Activated naive CD4-positive, alpha-beta T cell treated with Interleukin-2 at 50 U/mL for 16 hours (primary cell): ENCODE measurements at regions not wholly inside any gene's neighbourhood (a gene's known extent, or its start where the extent isn't known, plus 50 kb on each side); places are given as distances from the start of the nearest gene placed in this dataset.

Experiments used
- DNase-seq: peaks from one replicate; pipeline ENCODE4 v3.0.0-alpha.2; 2020

DNA sequence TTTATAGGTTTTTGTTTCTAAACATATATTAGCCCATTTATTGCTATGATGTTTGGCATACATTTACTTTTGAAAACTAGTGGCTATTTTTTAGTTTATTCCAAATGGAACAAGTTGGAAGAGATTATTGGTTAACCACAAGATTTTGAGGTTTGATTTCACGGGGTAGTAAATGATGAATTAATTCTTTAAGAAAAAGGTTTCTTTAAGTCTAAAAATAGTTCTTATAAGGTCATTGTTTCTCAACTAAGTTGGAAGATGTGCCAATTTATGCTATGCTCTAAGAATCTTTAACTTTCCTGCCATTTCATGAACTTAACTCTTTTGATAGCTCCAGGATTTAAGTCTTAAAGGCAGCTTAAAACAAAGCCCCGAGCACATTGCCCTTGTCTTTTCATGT, 183.8 kb downstream of the LMO4 start:
- DNase-seq, result no peak

GRCh38 chr1:87513255-87513654, 184.6 kb downstream of the LMO4 start:
- DNase-seq, result no peak

DNA sequence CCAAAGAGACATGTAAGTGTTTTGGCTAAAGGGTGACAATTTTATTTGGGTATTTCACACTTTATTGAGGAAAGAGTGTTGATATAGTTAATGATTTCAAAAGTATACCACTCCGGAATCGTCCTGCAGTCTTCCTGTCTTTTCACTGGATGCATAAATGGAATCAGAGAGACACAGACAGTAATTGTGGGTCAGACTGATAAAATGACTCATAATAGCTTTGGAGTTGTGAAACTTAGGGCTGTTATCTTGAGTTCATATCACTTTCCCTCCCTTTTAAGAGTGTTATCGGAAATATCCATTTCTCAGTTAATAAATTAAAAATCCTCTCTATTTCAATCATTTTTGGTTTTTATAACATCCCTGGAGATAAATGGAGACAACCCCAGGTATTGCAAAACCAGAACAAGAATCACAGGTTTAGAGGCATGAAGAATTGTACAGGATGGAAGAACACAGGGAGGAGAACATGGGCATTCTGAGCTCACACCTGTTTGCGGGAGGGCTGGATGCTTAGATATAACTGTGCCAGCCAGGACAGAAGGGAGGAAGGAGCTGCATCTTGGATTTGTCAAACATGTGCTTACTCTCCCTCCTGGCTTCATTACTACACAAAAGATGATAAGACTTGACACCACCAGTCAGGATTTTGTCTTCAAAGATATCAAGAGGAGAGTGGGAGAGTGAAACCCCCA, 185.4 kb downstream of the LMO4 start:
- DNase-seq, result no peak

DNA sequence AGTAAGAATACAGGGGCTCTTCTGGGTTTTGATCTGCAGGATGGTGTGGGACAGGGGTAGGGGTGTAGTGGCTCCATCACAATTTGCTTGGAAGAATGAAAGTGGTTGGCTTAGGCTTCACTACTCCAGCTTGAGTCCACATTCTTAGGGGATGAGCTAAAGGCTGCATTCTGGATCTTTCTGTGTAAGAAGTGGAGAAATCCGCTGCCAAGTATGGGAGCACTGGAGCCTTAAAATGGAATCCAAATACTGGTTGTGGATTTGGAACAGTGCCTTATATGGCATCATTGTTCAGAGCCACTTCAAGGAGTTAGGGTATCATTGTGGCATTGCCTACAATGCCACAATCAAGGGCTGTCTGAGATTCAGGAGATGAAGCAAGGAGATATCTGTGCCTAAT, 187.1 kb downstream of the LMO4 start:
- no peak for DNase-seq

- no peak for DNase-seq
Observed at GRCh38 chr1:87518794-87519193, 190.1 kb downstream of the LMO4 start.

DNA sequence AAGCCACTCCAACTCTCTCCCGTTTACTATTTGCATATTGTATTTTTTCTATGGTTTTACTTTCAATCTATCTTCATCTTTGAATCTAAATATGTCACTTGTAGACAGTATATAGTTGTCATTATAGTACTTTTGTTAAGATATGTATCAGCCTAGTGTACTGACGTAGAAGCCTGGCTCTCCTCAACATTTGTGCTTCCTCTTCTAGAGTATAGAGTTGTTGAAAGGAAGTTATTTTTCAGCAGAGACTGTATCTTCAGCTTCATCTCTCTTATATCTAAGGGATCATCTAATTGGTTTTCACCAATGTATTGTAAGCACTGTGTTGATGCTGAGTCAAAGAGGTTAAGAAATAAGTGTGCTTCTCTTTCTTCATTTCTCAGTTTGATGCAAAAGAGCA, 192.8 kb downstream of the LMO4 start:
- DNase-seq, result no peak

DNA sequence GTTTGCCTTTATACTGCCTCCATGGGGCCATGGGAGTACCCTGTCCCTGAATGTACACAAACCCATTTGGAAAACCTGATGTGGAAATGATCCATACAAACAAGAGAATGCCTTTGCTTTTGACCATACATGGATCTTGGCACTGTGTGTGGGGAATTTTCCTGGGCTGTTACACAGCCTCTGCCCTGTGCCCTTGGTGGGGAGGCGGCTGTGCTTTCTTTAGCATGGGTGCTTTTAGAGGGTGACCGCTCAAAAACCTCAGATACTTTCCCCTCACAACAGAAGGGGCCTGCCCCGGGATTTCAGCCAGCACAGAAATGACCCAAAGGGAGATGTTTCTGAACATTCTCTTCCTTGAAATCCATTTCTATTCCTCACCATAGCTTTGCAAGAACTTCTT, 194.8 kb downstream of the LMO4 start:
- no peak for DNase-seq

DNA sequence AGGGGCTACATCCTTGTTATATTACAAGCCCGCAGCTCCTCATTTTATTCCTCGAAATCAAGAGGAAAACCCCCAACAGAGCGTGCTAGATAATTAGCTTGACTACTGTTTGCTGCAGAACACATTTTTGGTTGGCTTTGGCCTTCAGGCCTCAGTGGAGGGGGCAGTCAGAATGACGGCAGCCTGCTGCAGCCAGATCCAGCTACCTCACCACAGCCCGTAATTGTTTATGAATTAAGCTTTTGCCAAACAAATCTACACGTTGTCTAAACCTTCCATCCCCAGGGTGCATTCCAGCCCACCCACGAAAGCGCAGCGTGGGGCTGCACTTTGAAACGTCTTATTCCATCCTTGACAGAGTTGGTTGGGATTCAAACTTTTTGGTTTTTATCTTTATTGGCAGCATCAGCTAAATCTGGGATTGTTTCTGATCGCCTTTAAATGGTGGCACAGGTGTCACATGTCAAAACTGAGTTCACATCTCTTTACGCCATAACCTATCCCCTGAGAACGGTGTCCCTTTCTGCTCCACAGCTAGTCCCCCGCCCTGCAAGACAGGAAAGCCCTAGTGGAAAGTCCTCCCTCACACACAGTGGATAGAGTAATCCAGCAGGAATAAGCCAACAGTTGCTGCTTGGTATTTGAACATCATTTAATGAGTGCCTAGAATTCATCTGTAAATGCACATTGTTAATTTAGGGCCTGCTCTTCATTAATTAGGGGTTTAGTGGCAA, 195.5 kb downstream of the LMO4 start:
- no peak for DNase-seq

DNA sequence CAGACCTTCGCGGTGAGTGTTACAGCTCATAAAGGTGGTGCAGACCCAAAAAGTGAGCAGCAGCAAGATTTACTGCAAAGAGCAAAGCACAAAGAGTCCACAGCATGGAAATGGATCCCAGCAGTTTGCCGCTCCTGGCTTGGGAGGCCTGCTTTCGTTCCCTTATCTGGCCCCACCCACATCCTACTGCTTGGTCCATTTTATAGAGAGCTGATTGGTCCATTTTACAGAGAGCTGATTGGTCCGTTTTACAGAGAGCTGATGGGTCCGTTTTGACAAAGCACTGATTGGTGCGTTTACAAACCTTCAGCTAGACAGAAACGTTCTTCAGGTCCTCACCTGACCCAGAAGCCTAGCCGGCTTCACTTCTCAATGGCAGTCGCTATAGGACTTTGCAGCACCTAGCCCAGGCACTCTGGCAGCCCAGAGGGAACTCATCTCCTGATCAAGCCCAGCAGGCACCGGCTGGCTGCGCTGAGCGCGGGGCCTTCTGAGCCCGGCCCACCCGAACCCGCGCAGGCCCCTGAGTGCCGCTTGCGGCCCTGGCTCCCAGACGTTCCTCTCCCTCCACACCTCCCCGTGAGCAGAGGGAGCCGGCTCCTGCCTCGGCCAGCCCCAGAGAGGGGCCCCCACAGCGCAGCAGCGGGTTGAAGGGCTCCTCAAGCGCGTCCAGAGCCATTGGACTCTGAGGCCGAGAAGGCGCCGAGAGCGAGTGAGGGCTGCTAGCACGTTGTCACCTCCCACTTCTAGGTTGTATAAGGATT, 200.3 kb downstream of the LMO4 start:
- no peak for DNase-seq

GRCh38 chr1:87530042-87530807, 201.5 kb downstream of the LMO4 start:
- no peak for DNase-seq

- DNase-seq, result no peak
Observed at GRCh38 chr1:87535551-87535950, 206.9 kb downstream of the LMO4 start.

GRCh38 chr1:87539147-87539546, 210.5 kb downstream of the LMO4 start:
- DNase-seq, result no peak

DNA sequence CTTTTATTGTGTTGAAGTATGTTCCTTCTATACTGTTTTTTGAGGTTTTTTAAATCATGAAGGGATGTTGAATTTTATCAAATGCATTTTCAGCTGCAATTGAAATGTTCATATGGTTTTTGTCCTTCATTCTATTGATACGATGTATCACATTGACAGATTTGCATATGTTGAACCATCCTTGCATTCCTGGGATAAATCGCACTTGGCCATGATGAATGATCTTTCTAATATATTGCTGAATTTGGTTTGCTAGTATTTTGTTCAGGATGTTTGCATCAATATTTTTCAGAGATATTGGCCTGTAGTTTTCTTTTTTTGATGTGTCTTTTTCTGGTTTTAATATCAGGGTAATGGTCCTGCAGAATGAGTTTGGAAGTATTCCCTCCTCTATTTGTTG, 214.0 kb downstream of the LMO4 start:
- DNase-seq, result no peak

DNA sequence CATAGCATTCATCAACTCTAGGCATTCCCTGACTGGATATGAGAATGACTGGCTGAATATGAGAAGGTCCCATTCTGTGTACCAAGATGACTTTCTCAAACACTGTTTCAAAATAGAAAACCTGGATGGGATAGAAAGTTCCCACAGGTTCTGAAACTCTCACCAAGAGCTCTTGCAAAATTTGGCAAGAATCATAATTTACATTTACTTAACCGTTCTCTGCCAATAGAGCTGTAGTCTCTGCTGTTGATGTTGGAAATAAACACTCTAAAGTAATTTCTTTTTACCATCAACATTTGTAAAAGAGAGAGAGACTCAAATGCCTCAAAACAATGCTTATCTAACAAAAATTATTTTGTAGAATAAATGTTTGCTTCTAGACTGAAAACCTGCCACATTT, 221.1 kb downstream of the LMO4 start:
- no peak for DNase-seq

GRCh38 chr1:87553511-87553910, 224.8 kb downstream of the LMO4 start:
- no peak for DNase-seq

DNA sequence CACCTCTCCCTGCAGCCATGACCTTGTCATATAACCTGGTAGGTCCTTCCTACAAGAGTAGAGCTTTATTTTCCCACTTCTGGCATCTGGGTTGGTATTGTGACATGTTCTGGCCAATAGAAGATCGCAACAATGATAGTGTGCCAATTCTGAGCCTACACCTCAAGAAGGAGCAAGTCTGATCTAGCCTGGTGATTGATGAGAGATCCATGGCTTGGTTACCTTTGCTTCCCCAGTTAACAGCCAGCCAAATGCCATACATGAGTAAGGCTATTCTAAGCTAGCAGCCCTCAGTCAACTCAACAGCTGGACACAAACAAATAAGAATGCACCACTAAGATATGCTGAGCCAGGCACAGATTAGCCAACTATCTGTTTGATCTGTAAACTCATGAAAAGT, 226.7 kb downstream of the LMO4 start:
- DNase-seq, result no peak

DNA sequence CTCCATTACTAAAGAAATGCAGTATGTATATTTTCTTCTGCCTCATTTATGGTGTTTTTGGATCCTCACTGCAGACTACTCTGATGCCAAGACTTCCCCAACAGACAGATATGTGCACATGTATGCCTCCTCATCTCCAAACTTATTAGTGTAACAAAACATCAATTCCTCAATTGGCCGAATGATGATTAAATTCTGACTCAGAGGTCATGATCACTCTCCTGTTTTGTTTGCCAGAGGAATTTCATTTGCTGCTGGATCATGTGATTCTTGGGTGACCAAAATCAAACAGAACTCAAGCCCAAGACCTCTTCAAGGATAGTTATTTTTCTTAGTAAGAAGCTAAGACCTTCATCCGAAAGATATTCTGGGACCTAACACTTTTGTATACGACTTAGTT, 227.6 kb downstream of the LMO4 start:
- no peak for DNase-seq

DNA sequence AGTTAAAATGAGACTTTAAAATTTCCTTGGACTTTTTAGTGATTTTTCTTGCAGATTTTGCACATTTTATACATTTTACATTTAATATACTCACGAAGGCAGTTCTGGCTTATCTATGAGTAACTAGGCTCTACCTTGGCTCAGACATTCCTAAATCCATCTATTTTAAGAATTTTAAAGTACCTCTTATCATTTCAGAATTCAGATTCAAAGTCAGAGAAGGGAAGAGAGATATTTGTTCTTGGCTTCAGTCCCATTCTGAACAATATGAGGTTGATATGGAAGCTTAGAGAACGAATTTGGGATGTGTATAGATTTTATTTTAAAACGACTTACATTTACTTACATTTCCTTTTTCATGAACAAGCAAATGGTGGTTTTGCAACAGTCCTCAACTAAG, 230.2 kb downstream of the LMO4 start:
- DNase-seq, result no peak

GRCh38 chr1:87560137-87560536, 231.5 kb downstream of the LMO4 start:
- no peak for DNase-seq

DNA sequence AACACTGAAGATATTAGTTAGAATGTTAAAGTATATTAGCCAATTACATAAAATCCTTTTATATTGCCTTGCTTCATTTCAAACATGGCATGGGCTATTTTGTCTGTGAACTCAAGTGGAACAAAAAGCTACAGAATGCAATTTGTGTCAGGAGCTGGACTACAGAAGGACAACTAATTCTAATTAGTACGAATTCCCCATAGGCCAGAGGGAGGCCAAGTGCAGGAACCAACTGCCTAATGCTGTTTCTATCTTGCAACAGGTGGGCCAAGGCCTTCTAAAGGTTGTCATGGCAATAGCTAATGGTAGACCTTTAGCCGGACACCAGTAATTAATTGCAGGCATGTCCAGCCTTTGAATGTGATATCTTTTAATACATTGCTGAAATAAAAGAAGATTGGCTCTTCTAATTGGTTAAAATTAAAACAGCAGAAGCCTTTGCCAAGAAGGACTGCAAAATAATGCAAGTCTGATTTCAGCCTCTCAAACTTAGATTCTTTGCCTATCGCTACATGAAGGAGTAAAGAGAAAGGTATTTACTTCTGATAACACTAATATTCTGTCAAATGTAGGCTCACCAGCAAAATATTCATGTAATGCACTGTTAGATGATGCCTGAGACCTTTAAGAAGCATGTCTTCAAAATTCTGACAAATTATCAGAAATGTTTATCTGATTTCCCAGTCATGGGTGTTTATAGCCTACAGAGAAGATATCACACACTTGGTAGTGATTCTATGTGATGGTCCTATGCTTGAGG, 232.1 kb downstream of the LMO4 start:
- no peak for DNase-seq

GRCh38 chr1:87563211-87563610, 234.5 kb downstream of the LMO4 start:
- no peak for DNase-seq

DNA sequence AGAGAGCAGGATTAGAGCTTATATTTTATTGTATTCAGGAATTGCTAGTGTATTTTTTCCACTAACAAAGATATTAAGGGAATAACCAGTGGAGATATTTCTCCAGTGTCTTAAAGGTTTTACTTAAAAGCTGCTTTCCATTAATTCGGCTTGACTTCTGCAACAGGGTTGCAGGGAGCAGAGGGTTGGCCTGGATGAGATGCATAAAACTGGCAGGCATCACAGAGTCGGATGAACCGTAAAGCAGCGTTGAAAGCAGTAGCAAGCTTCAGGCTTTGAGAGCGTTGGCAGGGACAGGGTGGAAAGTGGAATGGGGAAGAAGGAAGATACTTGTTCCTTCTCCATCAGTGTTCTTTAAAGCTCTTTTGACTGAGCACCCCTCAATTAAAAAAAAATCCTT, 237.2 kb downstream of the LMO4 start:
- DNase-seq, result no peak

GRCh38 chr1:87568005-87568404, 239.3 kb downstream of the LMO4 start:
- no peak for DNase-seq
